HepG2 (cell line): ENCODE measurements at regions not wholly inside any gene's neighbourhood (a gene's known extent, or its start where the extent isn't known, plus 50 kb on each side); places are given as distances from the start of the nearest gene placed in this dataset.

Experiments used
- ATAC-seq: fragments of 200-7000 bp; cut with Tn5 transposase; 3 replicates; pipeline ENCODE4 v1.9.1; 2020; ENCODE audit warnings: mild to moderate bottlenecking, moderate library complexity
- BruUV-seq: library from RNA; stranded (reverse); fragments of 400-500 nt; replicated peaks from 2 replicates; lab custom pipeline; 2021; lab: Mats Ljungman, UMichigan
- CTCF ChIA-PET: fragments of 300-600 bp; formaldehyde crosslinking; extraction: SDS; loops from one replicate; lab custom pipeline; 2021; ENCODE audit warnings: low total read pairs, inconsistent platforms, low intra/inter-chr PET ratio; lab: Yijun Ruan, JAX
- POLR2A ChIA-PET: fragments of 350-600 bp; sonication (Branson Sonifier 250); formaldehyde crosslinking; loops from one replicate; lab custom pipeline; 2020; ENCODE audit warnings: antibody characterized with exemption, inconsistent platforms; lab: Yijun Ruan, JAX
- DNase-seq: peaks from one replicate; pipeline ENCODE4 v3.0.0-alpha.2; 2015; ENCODE audit warnings: low spot score
- FAIRE-seq: peaks from 3 replicates; lab custom pipeline; 2011; peaks lifted over from hg19 to GRCh38; lab: Jason Lieb, UNC
- H2AFZ ChIP-seq: one replicate; pipeline ENCODE4 v1.6.1; 2011; ENCODE audit warnings: low read length, inconsistent platforms
- H3K27ac ChIP-seq: fragments of 300-600 bp; 3 replicates; pipeline ENCODE4 v1.8.0; 2011; ENCODE audit warnings: mixed run types, mild to moderate bottlenecking, mixed read lengths, low read length, inconsistent platforms; ENCODE audit not compliant: insufficient read depth; ENCODE audit errors: extremely low read length
- H3K27me3 ChIP-seq, 2 experiments: fragments of 200-600 bp in 1 of 2; 2 replicates in 1 of 2; 3 replicates in 1 of 2; pipeline versions ENCODE4 v1.6.0 to v1.8.0; 2011; ENCODE audit warnings: low read length in 2 of 2, mild to moderate bottlenecking in 2 of 2, moderate library complexity in 2 of 2, inconsistent platforms in 1 of 2; ENCODE audit not compliant: insufficient read depth in 2 of 2, control insufficient read depth in 1 of 2
- H3K36me3 ChIP-seq, 2 experiments: fragments of 200-600 bp in 1 of 2; replicated peaks in 1 of 2; 2 replicates in 1 of 2; 3 replicates in 1 of 2; pipeline versions ENCODE4 v1.5.1 to v1.8.0; 2011; ENCODE audit warnings: low read length in 2 of 2, inconsistent platforms in 1 of 2; ENCODE audit not compliant: insufficient read depth in 2 of 2, control insufficient read depth in 1 of 2
- H3K4me1 ChIP-seq: 2 replicates; pipeline ENCODE4 v1.5.1; 2012; ENCODE audit warnings: low read length, inconsistent platforms; ENCODE audit not compliant: insufficient read depth
- H3K4me2 ChIP-seq: 2 replicates; pipeline ENCODE4 v1.6.0; 2011; ENCODE audit warnings: low read depth, low read length, inconsistent platforms
- H3K4me3 ChIP-seq, 3 experiments: fragments of 200-600 bp in 1 of 3; sonication (generic), shearing (Covaris generic) in 1 of 3; replicated peaks in 1 of 3; 2 replicates each; pipeline ENCODE4 v1.5.1; 2011 to 2016; ENCODE audit warnings: low read length in 3 of 3, inconsistent platforms in 2 of 3, low read depth in 2 of 3, mild to moderate bottlenecking in 2 of 3, control low read depth in 1 of 3, mixed read lengths in 1 of 3; ENCODE audit not compliant: insufficient read depth in 1 of 3
- H3K79me2 ChIP-seq: one replicate; pipeline ENCODE4 v1.6.1; 2011; ENCODE audit warnings: low read length, inconsistent platforms; ENCODE audit not compliant: insufficient read depth
- H3K9ac ChIP-seq: 2 replicates; pipeline ENCODE4 v1.6.0; 2011; ENCODE audit warnings: mild to moderate bottlenecking, low read depth, low read length, inconsistent platforms; ENCODE audit not compliant: insufficient read depth
- H3K9me3 ChIP-seq: 2 replicates; pipeline ENCODE4 v1.5.1; 2012; ENCODE audit warnings: mild to moderate bottlenecking, low read length
- H4K20me1 ChIP-seq: 2 replicates; pipeline ENCODE4 v1.6.0; 2011; ENCODE audit warnings: inconsistent platforms, mild to moderate bottlenecking, low read length, moderate library complexity; ENCODE audit not compliant: insufficient read depth
- DPF2 ChIP-seq: sonication (generic); formaldehyde crosslinking; IDR thresholded peaks from 2 replicates; pipeline ENCODE4 v1.4.0; 2020; ENCODE audit warnings: mild to moderate bottlenecking, low read depth, missing genetic modification reagents, borderline replicate concordance
- FOXA1 ChIP-seq, 2 experiments: fragments of 450-650 bp in 1 of 2; sonication (generic) in 1 of 2; formaldehyde crosslinking in 1 of 2; IDR thresholded peaks; 2 replicates each; pipeline versions ENCODE4 v1.4.0 to v1.6.1; 2016 to 2020; ENCODE audit warnings: missing genetic modification reagents in 1 of 2
- GFI1 ChIP-seq: sonication (generic); formaldehyde crosslinking; IDR thresholded peaks from 2 replicates; pipeline ENCODE4 v1.5.0; 2020; ENCODE audit warnings: missing genetic modification reagents, mild to moderate bottlenecking, borderline replicate concordance
- JUNB ChIP-seq: sonication (generic); formaldehyde crosslinking; IDR thresholded peaks from 2 replicates; pipeline ENCODE4 v1.8.0; 2022; ENCODE audit warnings: missing genetic modification reagents, mild to moderate bottlenecking, borderline replicate concordance
- KLF9 ChIP-seq: IDR thresholded peaks from 2 replicates; pipeline ENCODE4 v1.6.1; 2016; ENCODE audit warnings: low read depth
- MTA1 ChIP-seq: sonication (generic); formaldehyde crosslinking; IDR thresholded peaks from 2 replicates; pipeline ENCODE4 v1.4.0; 2020; ENCODE audit warnings: missing genetic modification reagents, mild to moderate bottlenecking, borderline replicate concordance
- SOX13 ChIP-seq, 3 experiments: fragments of 450-650 bp in 1 of 3; sonication (generic) in 1 of 3; formaldehyde crosslinking in 1 of 3; IDR thresholded peaks in 2 of 3; conservative IDR thresholded peaks in 1 of 3; 2 replicates each; pipeline versions ENCODE4 v1.5.0 to v1.6.1; 2016 to 2020; ENCODE audit warnings: antibody characterized with exemption in 1 of 3, mild to moderate bottlenecking in 1 of 3, missing compliant biosample characterization in 1 of 3, missing genetic modification reagents in 1 of 3, moderate library complexity in 1 of 3
- SP140L ChIP-seq: sonication (generic); formaldehyde crosslinking; IDR thresholded peaks from 2 replicates; pipeline ENCODE4 v1.4.0; 2020; ENCODE audit warnings: missing genetic modification reagents, borderline replicate concordance
- YEATS2 ChIP-seq: sonication (generic); formaldehyde crosslinking; IDR thresholded peaks from 2 replicates; pipeline ENCODE4 v1.4.0; 2020; ENCODE audit warnings: missing genetic modification reagents, borderline replicate concordance
- ZNF124 ChIP-seq: sonication (generic); formaldehyde crosslinking; IDR thresholded peaks from 2 replicates; pipeline ENCODE4 v1.4.0; 2020; ENCODE audit warnings: missing genetic modification reagents
- ZNF652 ChIP-seq: IDR thresholded peaks from 2 replicates; pipeline ENCODE4 v1.6.1; 2016; ENCODE audit warnings: low read depth, borderline replicate concordance
- WGBS: methylation state at CpG from one replicate; pipeline ENCODE4 v1.1.6; 2017; ENCODE audit warnings: low lambda C conversion rate; 5-methylcytosine and 5-hydroxymethylcytosine counted together
- in situ Hi-C: cut with HindIII; loops from 2 replicates; pipeline ENCODE4 v1.10.0; 2017; ENCODE audit warnings: low pct_unique_long_range_greater_than_20kb; ENCODE audit not compliant: extremely low pct_ligation_motif_present
- intact Hi-C: fragments of 100-400 bp; cut with micrococcal nuclease; formaldehyde crosslinking; loops from one replicate; pipeline ENCODE4 v1.10.0; 2022; ENCODE audit not compliant: unreplicated experiment
- TF ChIP-seq, protein P1 (sequence below): sonication (generic); formaldehyde crosslinking; IDR thresholded peaks from 2 replicates; pipeline ENCODE4 v1.4.0; 2020; ENCODE audit warnings: missing genetic modification reagents
- TF ChIP-seq, protein P2 (sequence below): sonication (generic); formaldehyde crosslinking; IDR thresholded peaks from 2 replicates; pipeline ENCODE4 v1.8.1; 2022; ENCODE audit warnings: low read depth, mild to moderate bottlenecking, missing genetic modification reagents

GRCh38 chr7:24036033-24036412, 248.0 kb upstream of the NPY start (continued):
- no peak for TF ChIP-seq KLF9 (CRISPR knock-in tag)
- TF ChIP-seq, protein P1, sequence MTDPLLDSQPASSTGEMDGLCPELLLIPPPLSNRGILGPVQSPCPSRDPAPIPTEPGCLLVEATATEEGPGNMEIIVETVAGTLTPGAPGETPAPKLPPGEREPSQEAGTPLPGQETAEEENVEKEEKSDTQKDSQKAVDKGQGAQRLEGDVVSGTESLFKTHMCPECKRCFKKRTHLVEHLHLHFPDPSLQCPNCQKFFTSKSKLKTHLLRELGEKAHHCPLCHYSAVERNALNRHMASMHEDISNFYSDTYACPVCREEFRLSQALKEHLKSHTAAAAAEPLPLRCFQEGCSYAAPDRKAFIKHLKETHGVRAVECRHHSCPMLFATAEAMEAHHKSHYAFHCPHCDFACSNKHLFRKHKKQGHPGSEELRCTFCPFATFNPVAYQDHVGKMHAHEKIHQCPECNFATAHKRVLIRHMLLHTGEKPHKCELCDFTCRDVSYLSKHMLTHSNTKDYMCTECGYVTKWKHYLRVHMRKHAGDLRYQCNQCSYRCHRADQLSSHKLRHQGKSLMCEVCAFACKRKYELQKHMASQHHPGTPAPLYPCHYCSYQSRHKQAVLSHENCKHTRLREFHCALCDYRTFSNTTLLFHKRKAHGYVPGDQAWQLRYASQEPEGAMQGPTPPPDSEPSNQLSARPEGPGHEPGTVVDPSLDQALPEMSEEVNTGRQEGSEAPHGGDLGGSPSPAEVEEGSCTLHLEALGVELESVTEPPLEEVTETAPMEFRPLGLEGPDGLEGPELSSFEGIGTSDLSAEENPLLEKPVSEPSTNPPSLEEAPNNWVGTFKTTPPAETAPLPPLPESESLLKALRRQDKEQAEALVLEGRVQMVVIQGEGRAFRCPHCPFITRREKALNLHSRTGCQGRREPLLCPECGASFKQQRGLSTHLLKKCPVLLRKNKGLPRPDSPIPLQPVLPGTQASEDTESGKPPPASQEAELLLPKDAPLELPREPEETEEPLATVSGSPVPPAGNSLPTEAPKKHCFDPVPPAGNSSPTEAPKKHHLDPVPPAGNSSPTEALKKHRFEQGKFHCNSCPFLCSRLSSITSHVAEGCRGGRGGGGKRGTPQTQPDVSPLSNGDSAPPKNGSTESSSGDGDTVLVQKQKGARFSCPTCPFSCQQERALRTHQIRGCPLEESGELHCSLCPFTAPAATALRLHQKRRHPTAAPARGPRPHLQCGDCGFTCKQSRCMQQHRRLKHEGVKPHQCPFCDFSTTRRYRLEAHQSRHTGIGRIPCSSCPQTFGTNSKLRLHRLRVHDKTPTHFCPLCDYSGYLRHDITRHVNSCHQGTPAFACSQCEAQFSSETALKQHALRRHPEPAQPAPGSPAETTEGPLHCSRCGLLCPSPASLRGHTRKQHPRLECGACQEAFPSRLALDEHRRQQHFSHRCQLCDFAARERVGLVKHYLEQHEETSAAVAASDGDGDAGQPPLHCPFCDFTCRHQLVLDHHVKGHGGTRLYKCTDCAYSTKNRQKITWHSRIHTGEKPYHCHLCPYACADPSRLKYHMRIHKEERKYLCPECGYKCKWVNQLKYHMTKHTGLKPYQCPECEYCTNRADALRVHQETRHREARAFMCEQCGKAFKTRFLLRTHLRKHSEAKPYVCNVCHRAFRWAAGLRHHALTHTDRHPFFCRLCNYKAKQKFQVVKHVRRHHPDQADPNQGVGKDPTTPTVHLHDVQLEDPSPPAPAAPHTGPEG: no peak
- no peak for TF ChIP-seq MTA1 (CRISPR knock-in tag)
- no peak for TF ChIP-seq FOXA1 (IDR thresholded peaks at IDR 0.05)
- TF ChIP-seq FOXA1 (CRISPR knock-in tag; IDR thresholded peaks at IDR 0.05): no peak
- TF ChIP-seq ZNF652 (CRISPR knock-in tag): no peak
- TF ChIP-seq DPF2: no peak

DNA sequence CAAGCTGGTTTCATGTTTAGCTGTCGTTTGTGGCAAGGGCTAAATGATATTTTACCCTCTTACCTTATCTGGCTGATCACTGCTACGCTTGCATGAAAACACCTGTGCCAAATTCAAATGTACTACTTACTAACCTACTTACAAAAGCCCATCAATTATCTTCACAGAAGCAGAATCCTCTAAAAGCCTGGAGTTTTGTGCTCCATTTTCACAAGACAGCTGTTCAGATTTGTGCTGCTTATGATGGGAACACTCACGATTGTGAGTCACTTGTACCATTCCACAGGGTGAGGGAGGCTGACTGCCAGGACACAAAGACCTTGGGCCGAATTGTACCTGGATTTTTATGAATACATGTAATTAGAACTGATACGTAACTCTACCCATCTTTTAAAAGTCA, 245.0 kb upstream of the NPY start:
- Histone ChIP-seq H3K27me3 (no peaks in the 10 kb centered on the region), H3K27ac (no peak overlapping the region), H3K79me2 (no peaks in the 10 kb centered on the region), H3K9me3 (no peaks in the 10 kb centered on the region), H4K20me1 (no peaks in the 10 kb centered on the region), H2AFZ (no peak overlapping the region), H3K4me3 (no peak overlapping the region), H3K4me2 (no peak overlapping the region), H3K4me1 (no peaks in the 10 kb centered on the region), H3K9ac (no peak overlapping the region), H3K36me3 (no peaks in the 10 kb centered on the region)
- FAIRE-seq (no peak), DNase-seq (no peak), ATAC-seq (no peak)
- no TSS peak for BruUV-seq
- in situ Hi-C loops (no loop called here), intact Hi-C loops (no loop called here)
- POLR2A ChIA-PET: no interaction called here
- CTCF ChIA-PET: no interaction called here
- WGBS: 14% methylated on average over 5 of the region's 5 CpGs
- TF ChIP-seq SOX13 (IDR thresholded peaks at IDR 0.05) (no peak), SOX13 (CRISPR knock-in tag; conservative IDR thresholded peaks at IDR 0.05 in 1 of 2, IDR thresholded peaks at IDR 0.05 in 1 of 2) (no peak), JUNB (CRISPR knock-in tag) (no peak), YEATS2 (CRISPR knock-in tag) (no peak), SP140L (CRISPR knock-in tag) (no peak), ZNF124 (no peak), GFI1 (CRISPR knock-in tag) (no peak)
- TF ChIP-seq, protein P2, sequence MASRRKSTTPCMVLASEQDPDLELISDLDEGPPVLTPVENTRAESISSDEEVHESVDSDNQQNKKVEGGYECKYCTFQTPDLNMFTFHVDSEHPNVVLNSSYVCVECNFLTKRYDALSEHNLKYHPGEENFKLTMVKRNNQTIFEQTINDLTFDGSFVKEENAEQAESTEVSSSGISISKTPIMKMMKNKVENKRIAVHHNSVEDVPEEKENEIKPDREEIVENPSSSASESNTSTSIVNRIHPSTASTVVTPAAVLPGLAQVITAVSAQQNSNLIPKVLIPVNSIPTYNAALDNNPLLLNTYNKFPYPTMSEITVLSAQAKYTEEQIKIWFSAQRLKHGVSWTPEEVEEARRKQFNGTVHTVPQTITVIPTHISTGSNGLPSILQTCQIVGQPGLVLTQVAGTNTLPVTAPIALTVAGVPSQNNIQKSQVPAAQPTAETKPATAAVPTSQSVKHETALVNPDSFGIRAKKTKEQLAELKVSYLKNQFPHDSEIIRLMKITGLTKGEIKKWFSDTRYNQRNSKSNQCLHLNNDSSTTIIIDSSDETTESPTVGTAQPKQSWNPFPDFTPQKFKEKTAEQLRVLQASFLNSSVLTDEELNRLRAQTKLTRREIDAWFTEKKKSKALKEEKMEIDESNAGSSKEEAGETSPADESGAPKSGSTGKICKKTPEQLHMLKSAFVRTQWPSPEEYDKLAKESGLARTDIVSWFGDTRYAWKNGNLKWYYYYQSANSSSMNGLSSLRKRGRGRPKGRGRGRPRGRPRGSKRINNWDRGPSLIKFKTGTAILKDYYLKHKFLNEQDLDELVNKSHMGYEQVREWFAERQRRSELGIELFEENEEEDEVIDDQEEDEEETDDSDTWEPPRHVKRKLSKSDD (CRISPR knock-in tag): no peak
